ENCODE measurements at regions not wholly inside any gene's neighbourhood (a gene's known extent, or its start where the extent isn't known, plus 50 kb on each side); places are given as distances from the start of the nearest gene placed in this dataset.

DNA sequence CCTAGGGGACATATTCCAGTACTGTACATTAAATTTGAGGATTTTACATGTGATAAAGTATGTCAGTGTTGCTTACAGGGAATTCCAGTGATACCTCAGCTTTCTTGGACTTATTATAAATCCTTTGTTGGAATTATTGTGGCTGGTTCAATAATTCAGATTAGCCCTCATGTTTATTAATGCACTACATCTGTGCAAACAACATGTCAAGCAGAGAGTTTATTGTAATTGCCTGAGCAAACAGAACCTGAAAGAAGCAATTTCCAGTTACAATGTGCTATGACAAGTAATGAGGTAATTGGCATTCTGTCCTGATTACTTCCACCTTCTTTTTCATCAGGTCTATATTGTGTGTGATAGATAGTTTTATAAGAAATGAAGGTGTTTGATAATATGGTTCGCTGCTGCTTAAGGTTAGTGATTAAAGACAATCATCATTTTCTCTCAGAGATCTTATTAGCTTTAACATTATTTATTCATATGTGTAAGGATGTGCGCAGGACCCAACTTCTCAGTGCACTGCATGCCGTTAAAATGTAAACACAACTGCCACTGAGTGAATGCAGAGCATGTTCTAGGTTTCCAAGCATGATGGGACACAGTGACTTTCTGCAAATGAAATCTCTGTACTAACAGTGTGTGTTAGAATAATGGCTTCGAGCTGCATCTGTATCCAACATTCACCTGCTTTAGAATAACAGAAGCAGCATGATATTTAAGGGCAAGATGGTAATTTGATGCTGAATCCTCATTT lies 973.7 kb upstream of the POU3F3 start:
- H3K4me1 Mint-ChIP-seq = peaks cover 26% of the 10 kb centered on the region
- Histone ChIP-seq H3K4me2 (no peak overlapping the region), H2AFZ (replicated peaks) (no peak overlapping the region), H3K9me3 (ENCODE audit: low read depth) (no peaks in the 10 kb centered on the region), H3K79me2 (ENCODE audit: low read depth) (no peaks in the 10 kb centered on the region), H3K27me3 (no peaks in the 10 kb centered on the region), H3K4me1 (peaks cover 1% of the 10 kb centered on the region), H3K36me3 (no peaks in the 10 kb centered on the region), H3K4me3 (no peak overlapping the region), H3K27ac (no peak overlapping the region), H3F3A (ENCODE audit: low read depth) (no peaks in the 10 kb centered on the region), H4K20me1 (ENCODE audit: low read depth) (no peaks in the 10 kb centered on the region), H3K9ac (no peak overlapping the region)
- H3K27ac Mint-ChIP-seq = no peak overlapping the region
- no peak for DNase-seq (ENCODE audit: low spot score)
- no peak overlapping the region for H3K4me3 Mint-ChIP-seq
- H3K9me3 Mint-ChIP-seq = no peaks in the 10 kb centered on the region
- no peaks in the 10 kb centered on the region for H3K36me3 Mint-ChIP-seq
- no peaks in the 10 kb centered on the region for H3K27me3 Mint-ChIP-seq (ENCODE audit: insufficient read depth, low read depth)
- TF ChIP-seq CTCF (IDR thresholded peaks at IDR 0.05) (no peak), EZH2 (IDR thresholded peaks at IDR 0.05) (no peak), EZH2phosphoT487 (IDR thresholded peaks at IDR 0.05) (no peak)

GRCh38 chr2:103887625-103888024 lies 966.3 kb upstream of the POU3F3 start:
- Mint-ChIP-seq H3K4me1 (peaks cover 16% of the 10 kb centered on the region), H3K36me3 (no peaks in the 10 kb centered on the region), H3K27ac (no peak overlapping the region), H3K4me3 (no peak overlapping the region), H3K27me3 (ENCODE audit: insufficient read depth, low read depth) (no peaks in the 10 kb centered on the region), H3K9me3 (no peaks in the 10 kb centered on the region)
- no peak overlapping the region for H2AFZ ChIP-seq (replicated peaks)
- H4K20me1 ChIP-seq (ENCODE audit: low read depth) = no peaks in the 10 kb centered on the region
- H3K9me3 ChIP-seq (ENCODE audit: low read depth) = no peaks in the 10 kb centered on the region
- H3K4me1 ChIP-seq = no peaks in the 10 kb centered on the region
- H3K27ac ChIP-seq = no peak overlapping the region
- H3K9ac ChIP-seq = no peak overlapping the region
- H3K36me3 ChIP-seq = no peaks in the 10 kb centered on the region
- no peak overlapping the region for H3K4me2 ChIP-seq
- H3K4me3 ChIP-seq = no peak overlapping the region
- H3K79me2 ChIP-seq (ENCODE audit: low read depth) = no peaks in the 10 kb centered on the region
- no peak for TF ChIP-seq CTCF (IDR thresholded peaks at IDR 0.05)
- TF ChIP-seq EZH2 (IDR thresholded peaks at IDR 0.05) = no peak
- no peak for TF ChIP-seq EZH2phosphoT487 (IDR thresholded peaks at IDR 0.05)
- H3F3A ChIP-seq (ENCODE audit: low read depth) = no peaks in the 10 kb centered on the region
- no peak for DNase-seq (ENCODE audit: low spot score)
- no peaks in the 10 kb centered on the region for H3K27me3 ChIP-seq

DNA sequence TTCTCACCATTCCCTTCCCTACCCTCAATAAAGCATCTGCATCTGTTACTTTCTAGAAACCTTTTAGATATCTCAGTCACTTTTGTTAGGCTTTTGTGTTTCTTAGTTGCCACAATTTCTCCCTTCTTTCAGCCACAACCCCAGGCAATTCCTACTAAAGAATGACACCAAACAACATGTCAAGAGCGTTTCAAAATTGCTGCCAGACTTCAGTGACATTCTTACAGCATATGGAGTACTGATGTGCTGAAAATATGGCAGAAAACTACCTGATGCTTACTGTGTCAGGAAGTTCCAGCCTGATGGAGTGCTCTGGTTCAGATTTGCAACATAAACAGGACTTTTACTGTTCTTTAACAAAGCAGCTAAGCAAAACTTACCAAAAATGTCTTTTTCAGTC lies 957.7 kb upstream of the POU3F3 start:
- Mint-ChIP-seq H3K27ac (no peak overlapping the region), H3K4me1 (peaks cover 3% of the 10 kb centered on the region), H3K36me3 (no peaks in the 10 kb centered on the region), H3K27me3 (ENCODE audit: insufficient read depth, low read depth) (no peaks in the 10 kb centered on the region), H3K9me3 (no peaks in the 10 kb centered on the region), H3K4me3 (no peak overlapping the region)
- H3K36me3 ChIP-seq = no peaks in the 10 kb centered on the region
- H4K20me1 ChIP-seq (ENCODE audit: low read depth) = no peaks in the 10 kb centered on the region
- no peaks in the 10 kb centered on the region for H3F3A ChIP-seq (ENCODE audit: low read depth)
- no peak for TF ChIP-seq EZH2phosphoT487 (IDR thresholded peaks at IDR 0.05)
- no peak for TF ChIP-seq CTCF (IDR thresholded peaks at IDR 0.05)
- no peak for TF ChIP-seq EZH2 (IDR thresholded peaks at IDR 0.05)
- H3K9ac ChIP-seq = no peak overlapping the region
- H3K79me2 ChIP-seq (ENCODE audit: low read depth) = no peaks in the 10 kb centered on the region
- no peaks in the 10 kb centered on the region for H3K27me3 ChIP-seq
- H3K4me1 ChIP-seq = no peaks in the 10 kb centered on the region
- DNase-seq (ENCODE audit: low spot score) = no peak
- H3K4me2 ChIP-seq = no peak overlapping the region
- peak overlapping the region; percentile 88 for H2AFZ ChIP-seq (replicated peaks)
- H3K4me3 ChIP-seq = no peak overlapping the region
- no peaks in the 10 kb centered on the region for H3K9me3 ChIP-seq (ENCODE audit: low read depth)
- H3K27ac ChIP-seq = no peak overlapping the region

Measured in neural progenitor cell (in vitro differentiated cells).